ENCODE measurements at regions not wholly inside any gene's neighbourhood (a gene's known extent, or its start where the extent isn't known, plus 50 kb on each side); places are given as distances from the start of the nearest gene placed in this dataset.

GRCh38 chr12:58665375-58665774 is 254.9 kb downstream of the LRIG3 start:
- TF ChIP-seq CTCF (IDR thresholded peaks at IDR 0.05), result no peak
- no peak for TF ChIP-seq EZH2 (IDR thresholded peaks at IDR 0.05; ENCODE audit: borderline replicate concordance, insufficient read depth, low read depth, low read length, poor library complexity, severe bottlenecking)

Measured in B cell (primary cell).